ENCODE measurements at regions not wholly inside any gene's neighbourhood (a gene's known extent, or its start where the extent isn't known, plus 50 kb on each side); places are given as distances from the start of the nearest gene placed in this dataset.

DNA sequence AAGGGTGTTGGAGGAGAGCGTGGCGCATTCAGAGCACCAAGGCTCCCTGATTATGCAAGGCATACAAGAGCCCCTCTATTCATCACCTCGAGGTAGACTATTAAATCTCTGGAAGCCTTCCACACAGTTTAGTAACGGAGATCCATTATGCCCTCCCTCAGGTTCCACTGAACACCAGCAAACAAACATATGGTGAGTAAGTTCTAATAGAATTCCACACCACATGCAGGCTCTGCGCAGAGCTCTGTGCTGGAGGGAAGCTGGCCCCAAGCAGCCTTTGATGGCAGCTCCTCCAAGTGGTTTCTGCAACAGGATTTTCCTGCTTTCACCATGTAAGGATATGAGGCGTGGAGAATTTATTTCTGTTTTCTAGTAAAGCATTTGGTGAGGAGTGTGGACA, 238.6 kb downstream of the C1D start:
- Mint-ChIP-seq H3K9me3 (ENCODE audit: unreplicated experiment) (peaks cover 13% of the 10 kb centered on the region), H3K36me3 (ENCODE audit: unreplicated experiment) (no peaks in the 10 kb centered on the region)

DNA sequence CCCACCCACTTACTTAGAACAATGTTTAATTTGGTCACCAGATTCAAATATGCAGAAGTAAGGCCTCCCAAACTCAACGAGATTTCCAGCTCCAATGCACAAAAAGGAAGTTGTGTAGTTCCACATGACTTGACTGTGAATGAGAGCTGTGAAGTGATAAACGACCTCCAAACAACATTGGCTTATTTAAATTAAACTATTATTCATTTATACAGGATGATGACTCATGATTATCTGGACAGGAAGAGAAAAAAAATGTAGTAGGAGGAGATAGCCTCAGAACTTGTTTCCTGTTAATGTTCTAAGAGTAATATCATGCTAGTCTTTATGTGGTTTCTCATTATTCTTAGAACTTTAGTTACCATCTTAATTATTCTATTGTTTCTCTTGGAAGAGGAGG, 237.3 kb downstream of the C1D start:
- no peak for DNase-seq (ENCODE audit: extremely low spot score, unreplicated experiment)

More for the DNA sequence above, 238.6 kb downstream of the C1D start:
- Mint-ChIP-seq H3K27ac (ENCODE audit: unreplicated experiment) (no peak overlapping the region), H3K4me3 (ENCODE audit: unreplicated experiment) (no peak overlapping the region), H3K4me1 (ENCODE audit: unreplicated experiment) (peaks cover 5% of the 10 kb centered on the region), H3K27me3 (ENCODE audit: unreplicated experiment) (no peaks in the 10 kb centered on the region)
- no peak for DNase-seq (ENCODE audit: extremely low spot score, unreplicated experiment)
- TF ChIP-seq, protein P1, sequence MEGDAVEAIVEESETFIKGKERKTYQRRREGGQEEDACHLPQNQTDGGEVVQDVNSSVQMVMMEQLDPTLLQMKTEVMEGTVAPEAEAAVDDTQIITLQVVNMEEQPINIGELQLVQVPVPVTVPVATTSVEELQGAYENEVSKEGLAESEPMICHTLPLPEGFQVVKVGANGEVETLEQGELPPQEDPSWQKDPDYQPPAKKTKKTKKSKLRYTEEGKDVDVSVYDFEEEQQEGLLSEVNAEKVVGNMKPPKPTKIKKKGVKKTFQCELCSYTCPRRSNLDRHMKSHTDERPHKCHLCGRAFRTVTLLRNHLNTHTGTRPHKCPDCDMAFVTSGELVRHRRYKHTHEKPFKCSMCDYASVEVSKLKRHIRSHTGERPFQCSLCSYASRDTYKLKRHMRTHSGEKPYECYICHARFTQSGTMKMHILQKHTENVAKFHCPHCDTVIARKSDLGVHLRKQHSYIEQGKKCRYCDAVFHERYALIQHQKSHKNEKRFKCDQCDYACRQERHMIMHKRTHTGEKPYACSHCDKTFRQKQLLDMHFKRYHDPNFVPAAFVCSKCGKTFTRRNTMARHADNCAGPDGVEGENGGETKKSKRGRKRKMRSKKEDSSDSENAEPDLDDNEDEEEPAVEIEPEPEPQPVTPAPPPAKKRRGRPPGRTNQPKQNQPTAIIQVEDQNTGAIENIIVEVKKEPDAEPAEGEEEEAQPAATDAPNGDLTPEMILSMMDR (IDR thresholded peaks at IDR 0.05) = no peak

DNA sequence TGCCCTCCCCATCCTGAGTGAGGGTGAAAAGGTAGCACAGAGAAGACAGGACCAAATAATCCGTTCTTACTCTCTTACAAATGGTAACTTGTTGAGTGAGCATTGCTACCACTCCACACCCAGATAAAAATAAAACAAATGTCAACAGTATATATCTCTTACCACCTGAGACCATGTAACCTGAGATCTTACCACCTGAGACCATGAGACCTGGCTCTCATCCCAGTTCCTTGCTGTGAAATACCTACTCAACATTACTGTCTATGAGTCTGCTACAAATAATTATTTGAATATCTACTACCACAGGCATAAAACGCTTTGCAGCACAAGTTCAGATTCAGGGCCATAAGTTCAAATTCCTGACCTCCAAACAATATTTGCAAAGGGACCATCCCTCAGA, 234.7 kb downstream of the C1D start:
- Mint-ChIP-seq H3K4me1 (ENCODE audit: unreplicated experiment) (peaks cover 5% of the 10 kb centered on the region), H3K4me3 (ENCODE audit: unreplicated experiment) (no peak overlapping the region), H3K9me3 (ENCODE audit: unreplicated experiment) (peaks cover 9% of the 10 kb centered on the region), H3K27me3 (ENCODE audit: unreplicated experiment) (no peaks in the 10 kb centered on the region), H3K36me3 (ENCODE audit: unreplicated experiment) (no peaks in the 10 kb centered on the region), H3K27ac (ENCODE audit: unreplicated experiment) (no peak overlapping the region)
- DNase-seq (ENCODE audit: extremely low spot score, unreplicated experiment) = no peak
- TF ChIP-seq, protein P1 (IDR thresholded peaks at IDR 0.05) = no peak

More for the DNA sequence above, 237.3 kb downstream of the C1D start:
- H3K4me1 Mint-ChIP-seq (ENCODE audit: unreplicated experiment) = peaks cover 5% of the 10 kb centered on the region
- H3K4me3 Mint-ChIP-seq (ENCODE audit: unreplicated experiment) = no peak overlapping the region
- H3K36me3 Mint-ChIP-seq (ENCODE audit: unreplicated experiment) = no peaks in the 10 kb centered on the region
- TF ChIP-seq, protein P1 (IDR thresholded peaks at IDR 0.05) = no peak
- no peak overlapping the region for H3K27ac Mint-ChIP-seq (ENCODE audit: unreplicated experiment)
- peaks cover 9% of the 10 kb centered on the region for H3K9me3 Mint-ChIP-seq (ENCODE audit: unreplicated experiment)
- H3K27me3 Mint-ChIP-seq (ENCODE audit: unreplicated experiment) = no peaks in the 10 kb centered on the region

DNA sequence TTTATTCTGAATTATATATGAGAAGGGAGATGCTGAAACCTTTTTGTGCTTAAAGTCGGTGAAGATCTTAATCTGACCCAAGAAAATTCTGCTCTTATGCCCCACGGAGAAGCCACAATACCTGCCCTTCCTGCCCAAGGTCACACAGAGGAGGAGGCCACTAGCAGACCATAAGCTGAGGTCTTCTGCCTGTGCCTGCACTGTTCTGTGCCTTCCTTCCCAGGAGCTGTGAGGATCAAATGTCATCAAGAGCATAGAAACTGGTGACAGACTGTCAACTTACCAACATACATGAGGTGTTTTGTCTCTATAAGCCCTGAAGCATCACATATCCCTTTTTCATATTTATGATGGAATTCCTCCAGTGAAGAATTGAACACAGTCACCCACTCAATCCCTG, 233.3 kb downstream of the C1D start:
- TF ChIP-seq, protein P1 (IDR thresholded peaks at IDR 0.05) = no peak
- H3K27me3 Mint-ChIP-seq (ENCODE audit: unreplicated experiment) = no peaks in the 10 kb centered on the region
- DNase-seq (ENCODE audit: extremely low spot score, unreplicated experiment) = no peak
- H3K4me3 Mint-ChIP-seq (ENCODE audit: unreplicated experiment) = no peak overlapping the region
- no peak overlapping the region for H3K27ac Mint-ChIP-seq (ENCODE audit: unreplicated experiment)
- peaks cover 9% of the 10 kb centered on the region for H3K9me3 Mint-ChIP-seq (ENCODE audit: unreplicated experiment)
- H3K4me1 Mint-ChIP-seq (ENCODE audit: unreplicated experiment) = peaks cover 5% of the 10 kb centered on the region
- H3K36me3 Mint-ChIP-seq (ENCODE audit: unreplicated experiment) = no peaks in the 10 kb centered on the region

DNA sequence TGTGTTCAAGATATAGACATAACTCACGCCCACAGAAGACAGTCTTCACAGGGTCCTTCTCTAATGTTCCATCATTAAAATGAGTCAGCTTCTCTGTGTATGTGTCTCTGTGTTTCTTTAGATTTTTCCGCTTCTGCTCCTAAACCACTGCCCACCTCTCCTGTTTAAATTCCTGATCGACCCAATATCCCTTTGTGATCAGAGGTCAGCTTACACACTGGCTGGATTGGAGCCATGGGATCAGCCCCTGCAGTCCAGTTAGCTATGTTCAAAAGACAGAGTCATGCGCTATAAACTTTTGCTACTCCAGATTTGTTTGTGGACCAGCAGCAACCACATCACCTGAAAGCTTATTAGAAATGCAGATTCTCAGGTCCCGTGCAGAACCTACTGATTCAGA, 229.2 kb downstream of the C1D start:
- Mint-ChIP-seq H3K4me3 (ENCODE audit: unreplicated experiment) (no peak overlapping the region), H3K36me3 (ENCODE audit: unreplicated experiment) (no peaks in the 10 kb centered on the region), H3K4me1 (ENCODE audit: unreplicated experiment) (no peaks in the 10 kb centered on the region), H3K9me3 (ENCODE audit: unreplicated experiment) (no peaks in the 10 kb centered on the region), H3K27me3 (ENCODE audit: unreplicated experiment) (no peaks in the 10 kb centered on the region), H3K27ac (ENCODE audit: unreplicated experiment) (no peak overlapping the region)
- no peak for DNase-seq (ENCODE audit: extremely low spot score, unreplicated experiment)
- TF ChIP-seq, protein P1 (IDR thresholded peaks at IDR 0.05) = no peak

Data from osteocyte (in vitro differentiated cells).